LNCaP clone FGC (cell line): ENCODE measurements at regions not wholly inside any gene's neighbourhood (a gene's known extent, or its start where the extent isn't known, plus 50 kb on each side); places are given as distances from the start of the nearest gene placed in this dataset.

Source experiments
- DNase-seq: peaks from one replicate; pipeline ENCODE4 v3.0.0-alpha.2; 2011; ENCODE audit warnings: low read depth
- H3K4me3 ChIP-seq: 2 replicates; pipeline ENCODE4 v1.5.1; 2011; ENCODE audit warnings: mild to moderate bottlenecking, low read depth, low read length, control low read depth
- CTCF ChIP-seq: IDR thresholded peaks from 2 replicates; pipeline ENCODE4 v1.5.1; 2012; ENCODE audit warnings: mild to moderate bottlenecking; ENCODE audit not compliant: control insufficient read depth, insufficient read depth; ENCODE audit errors: extremely low read depth

GRCh38 chr9:10928372-10928771, 315.6 kb upstream of the PTPRD start:
- no peak for DNase-seq
- TF ChIP-seq CTCF = no peak
- H3K4me3 ChIP-seq = no peak overlapping the region

GRCh38 chr9:10930081-10930480, 317.3 kb upstream of the PTPRD start:
- no peak for TF ChIP-seq CTCF
- H3K4me3 ChIP-seq = no peak overlapping the region
- no peak for DNase-seq

- no peak for DNase-seq
- TF ChIP-seq CTCF = no peak
- no peak overlapping the region for H3K4me3 ChIP-seq
These were observed 334.0 kb upstream of the PTPRD start for GRCh38 chr9:10946676-10947410.

- no peak overlapping the region for H3K4me3 ChIP-seq
- no peak for DNase-seq
- TF ChIP-seq CTCF = no peak
These were observed 345.1 kb upstream of the PTPRD start for GRCh38 chr9:10957878-10958277.

GRCh38 chr9:10961883-10962282, 349.1 kb upstream of the PTPRD start:
- no peak for TF ChIP-seq CTCF
- DNase-seq = no peak
- H3K4me3 ChIP-seq = no peak overlapping the region

- no peak overlapping the region for H3K4me3 ChIP-seq
These were observed 370.4 kb upstream of the PTPRD start for GRCh38 chr9:10983251-10983650.

More at GRCh38 chr9:10983251-10983650, 370.4 kb upstream of the PTPRD start:
- no peak for TF ChIP-seq CTCF
- no peak for DNase-seq
